ENCODE measurements at regions not wholly inside any gene's neighbourhood (a gene's known extent, or its start where the extent isn't known, plus 50 kb on each side); places are given as distances from the start of the nearest gene placed in this dataset.

DNA sequence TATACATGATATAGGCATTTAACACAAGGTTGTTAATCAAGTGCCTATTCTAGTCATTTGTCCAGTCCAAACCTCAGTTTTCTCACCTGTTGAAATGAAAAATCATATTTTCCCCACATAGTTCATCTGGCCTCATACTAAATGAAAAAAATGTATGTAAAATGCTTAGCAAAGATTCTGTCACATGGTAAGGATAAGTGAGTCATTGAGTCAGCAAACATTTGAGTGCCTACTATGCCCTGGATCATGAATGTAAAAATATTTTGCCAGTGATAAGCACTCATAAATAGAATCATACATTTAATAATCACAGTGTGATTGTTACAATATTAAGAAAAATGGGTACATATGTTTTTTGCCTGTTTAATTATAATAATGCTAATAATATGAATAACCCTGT, 181.2 kb upstream of the PAPPA start:
- Histone ChIP-seq H3K27ac (ENCODE audit: low read length) (no peak overlapping the region), H3K9me3 (ENCODE audit: control insufficient read depth, low read depth, low read length) (no peaks in the 10 kb centered on the region), H3K4me3 (ENCODE audit: low read length) (no peak overlapping the region), H3K36me3 (ENCODE audit: control insufficient read depth, insufficient read depth, low read length) (no peaks in the 10 kb centered on the region), H3K27me3 (ENCODE audit: control insufficient read depth, insufficient read depth, low read length) (no peaks in the 10 kb centered on the region), H3K4me1 (ENCODE audit: control insufficient read depth, insufficient read depth, low read length) (no peaks in the 10 kb centered on the region)
- DNase-seq = no peak

DNA sequence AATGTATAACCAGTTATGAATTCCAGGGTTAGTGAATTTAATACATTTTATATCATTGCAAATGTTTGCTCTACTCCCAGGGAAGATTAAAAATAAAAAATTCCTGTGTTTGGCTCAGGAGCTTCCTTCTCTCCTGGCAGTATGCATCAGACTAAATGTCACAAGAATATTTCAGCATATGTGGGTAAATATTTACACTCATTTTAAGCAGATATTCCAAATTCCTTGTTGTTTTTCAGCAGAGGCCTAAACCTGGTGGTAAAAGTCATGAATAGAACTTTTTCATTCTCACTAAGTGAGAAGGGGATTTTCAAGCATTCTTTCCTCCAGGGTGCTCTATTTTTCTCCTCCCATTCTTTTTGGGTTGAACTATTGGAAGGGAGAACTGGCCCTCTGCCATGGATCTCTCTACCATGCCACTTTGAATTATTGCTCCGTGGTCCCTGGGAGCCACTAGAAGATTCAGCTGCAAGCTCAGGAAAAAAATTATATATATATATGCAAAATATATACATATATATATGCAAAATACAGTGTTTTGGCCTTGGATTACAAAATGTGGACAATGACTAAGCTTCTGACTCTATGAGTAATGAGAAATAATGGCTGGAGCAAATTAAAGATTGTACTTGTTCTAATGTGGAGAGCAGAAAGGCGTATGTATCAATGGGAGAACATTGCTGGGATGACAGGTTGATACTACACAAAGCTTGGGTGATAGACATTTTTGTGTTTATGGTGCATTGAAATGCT, 180.6 kb upstream of the PAPPA start:
- no CpG with 5 or more reads among the region's 2 CpGs for WGBS (ENCODE audit: insufficient coverage, low lambda C conversion rate)
- H3K4me3 ChIP-seq (ENCODE audit: low read length) = no peak overlapping the region
- DNase-seq = no peak
- H3K4me1 ChIP-seq (ENCODE audit: control insufficient read depth, insufficient read depth, low read length) = no peaks in the 10 kb centered on the region
- H3K9me3 ChIP-seq (ENCODE audit: control insufficient read depth, low read depth, low read length) = no peaks in the 10 kb centered on the region
- no peaks in the 10 kb centered on the region for H3K27me3 ChIP-seq (ENCODE audit: control insufficient read depth, insufficient read depth, low read length)
- no peak overlapping the region for H3K27ac ChIP-seq (ENCODE audit: low read length)
- no peaks in the 10 kb centered on the region for H3K36me3 ChIP-seq (ENCODE audit: control insufficient read depth, insufficient read depth, low read length)

DNA sequence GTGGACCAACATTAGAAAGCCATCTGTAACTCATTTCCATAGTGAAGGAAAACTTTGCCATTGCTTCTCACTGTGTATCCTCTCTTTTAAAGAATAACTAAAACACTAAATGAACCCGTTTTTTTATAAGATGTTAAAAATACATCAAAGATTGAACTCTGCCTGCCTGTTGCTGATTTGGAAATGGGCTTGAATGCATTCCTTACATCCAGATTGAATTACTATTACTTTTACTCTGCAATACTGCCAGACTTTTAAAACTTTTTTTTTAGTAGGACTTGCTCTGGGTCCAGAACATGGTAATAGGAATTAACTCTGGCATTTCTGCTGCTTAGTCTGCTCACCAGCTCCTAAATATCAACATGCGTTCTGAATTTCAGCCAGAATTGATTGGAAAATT, 176.8 kb upstream of the PAPPA start:
- no peak overlapping the region for H3K27ac ChIP-seq (ENCODE audit: low read length)
- DNase-seq = no peak
- no peaks in the 10 kb centered on the region for H3K9me3 ChIP-seq (ENCODE audit: control insufficient read depth, low read depth, low read length)
- no peak overlapping the region for H3K4me3 ChIP-seq (ENCODE audit: low read length)
- no peaks in the 10 kb centered on the region for H3K27me3 ChIP-seq (ENCODE audit: control insufficient read depth, insufficient read depth, low read length)
- H3K36me3 ChIP-seq (ENCODE audit: control insufficient read depth, insufficient read depth, low read length) = no peaks in the 10 kb centered on the region
- no peaks in the 10 kb centered on the region for H3K4me1 ChIP-seq (ENCODE audit: control insufficient read depth, insufficient read depth, low read length)
- no CpG with 5 or more reads among the region's 2 CpGs for WGBS (ENCODE audit: insufficient coverage, low lambda C conversion rate)

DNA sequence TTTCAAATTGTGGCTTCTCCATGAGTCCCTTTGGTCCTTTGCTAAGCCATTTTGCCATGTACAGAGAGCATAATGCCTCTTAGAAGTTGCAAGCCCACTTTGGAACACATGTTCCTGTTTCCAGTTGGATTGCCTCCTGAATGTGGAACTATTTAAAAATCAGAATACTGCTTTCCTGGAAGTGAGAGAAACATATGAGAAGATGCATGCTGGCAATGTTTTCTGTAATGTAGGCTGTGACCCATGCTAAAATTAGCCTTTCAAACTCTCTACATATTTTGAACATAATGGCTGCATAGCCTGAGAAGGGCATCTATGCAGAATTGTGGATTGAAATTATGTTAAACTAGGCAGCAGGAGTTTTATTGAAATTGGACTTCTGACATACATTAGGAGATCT, 175.5 kb upstream of the PAPPA start:
- H3K27me3 ChIP-seq (ENCODE audit: control insufficient read depth, insufficient read depth, low read length) = no peaks in the 10 kb centered on the region
- no peaks in the 10 kb centered on the region for H3K36me3 ChIP-seq (ENCODE audit: control insufficient read depth, insufficient read depth, low read length)
- H3K27ac ChIP-seq (ENCODE audit: low read length) = no peak overlapping the region
- H3K4me3 ChIP-seq (ENCODE audit: low read length) = no peak overlapping the region
- H3K4me1 ChIP-seq (ENCODE audit: control insufficient read depth, insufficient read depth, low read length) = no peaks in the 10 kb centered on the region
- no peaks in the 10 kb centered on the region for H3K9me3 ChIP-seq (ENCODE audit: control insufficient read depth, low read depth, low read length)
- DNase-seq = no peak

GRCh38 chr9:115978659-115979096, 174.9 kb upstream of the PAPPA start:
- DNase-seq = no peak
- no CpG with 5 or more reads among the region's 3 CpGs for WGBS (ENCODE audit: insufficient coverage, low lambda C conversion rate)
- Histone ChIP-seq H3K36me3 (ENCODE audit: control insufficient read depth, insufficient read depth, low read length) (no peaks in the 10 kb centered on the region), H3K9me3 (ENCODE audit: control insufficient read depth, low read depth, low read length) (no peaks in the 10 kb centered on the region), H3K27ac (ENCODE audit: low read length) (no peak overlapping the region), H3K27me3 (ENCODE audit: control insufficient read depth, insufficient read depth, low read length) (no peaks in the 10 kb centered on the region), H3K4me3 (ENCODE audit: low read length) (no peak overlapping the region), H3K4me1 (ENCODE audit: control insufficient read depth, insufficient read depth, low read length) (no peaks in the 10 kb centered on the region)

- H3K9me3 ChIP-seq (ENCODE audit: control insufficient read depth, low read depth, low read length) = no peaks in the 10 kb centered on the region
- no CpG with 5 or more reads among the region's 2 CpGs for WGBS (ENCODE audit: insufficient coverage, low lambda C conversion rate)
- DNase-seq = no peak
Observed at GRCh38 chr9:115980054-115980453, 173.5 kb upstream of the PAPPA start.

GRCh38 chr9:115980502-115980901, 173.1 kb upstream of the PAPPA start:
- no peak overlapping the region for H3K4me3 ChIP-seq (ENCODE audit: low read length)
- H3K27me3 ChIP-seq (ENCODE audit: control insufficient read depth, insufficient read depth, low read length) = no peaks in the 10 kb centered on the region
- WGBS (ENCODE audit: insufficient coverage, low lambda C conversion rate) = no CpG with 5 or more reads among the region's 1 CpG
- no peak overlapping the region for H3K27ac ChIP-seq (ENCODE audit: low read length)
- H3K36me3 ChIP-seq (ENCODE audit: control insufficient read depth, insufficient read depth, low read length) = no peaks in the 10 kb centered on the region
- no peak for DNase-seq
- no peaks in the 10 kb centered on the region for H3K4me1 ChIP-seq (ENCODE audit: control insufficient read depth, insufficient read depth, low read length)
- H3K9me3 ChIP-seq (ENCODE audit: control insufficient read depth, low read depth, low read length) = no peaks in the 10 kb centered on the region

More at GRCh38 chr9:115980054-115980453, 173.5 kb upstream of the PAPPA start:
- Histone ChIP-seq H3K4me1 (ENCODE audit: control insufficient read depth, insufficient read depth, low read length) (no peaks in the 10 kb centered on the region), H3K4me3 (ENCODE audit: low read length) (no peak overlapping the region), H3K27ac (ENCODE audit: low read length) (no peak overlapping the region), H3K27me3 (ENCODE audit: control insufficient read depth, insufficient read depth, low read length) (no peaks in the 10 kb centered on the region), H3K36me3 (ENCODE audit: control insufficient read depth, insufficient read depth, low read length) (no peaks in the 10 kb centered on the region)

DNA sequence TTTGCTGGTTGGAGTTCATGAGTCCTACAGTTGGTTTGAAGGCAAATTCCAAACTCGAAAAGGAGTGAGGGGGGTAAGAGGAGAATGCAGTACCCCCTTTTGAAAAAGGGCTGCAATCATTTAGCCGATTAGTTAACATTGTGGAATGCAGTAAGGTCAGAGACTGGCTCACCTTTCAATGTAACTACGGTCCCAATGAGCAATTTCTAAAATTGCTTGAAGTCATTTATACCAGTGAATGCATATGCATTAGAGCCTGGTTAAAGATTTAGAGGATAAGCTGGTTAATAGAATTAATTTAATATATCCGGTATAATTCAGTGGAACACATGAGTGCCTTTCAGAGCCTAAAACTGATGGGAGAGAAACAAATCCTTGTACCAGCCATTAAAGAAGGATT, 172.6 kb upstream of the PAPPA start:
- H3K36me3 ChIP-seq (ENCODE audit: control insufficient read depth, insufficient read depth, low read length) = no peaks in the 10 kb centered on the region
- DNase-seq = no peak
- no peaks in the 10 kb centered on the region for H3K27me3 ChIP-seq (ENCODE audit: control insufficient read depth, insufficient read depth, low read length)
- no peak overlapping the region for H3K27ac ChIP-seq (ENCODE audit: low read length)
- H3K9me3 ChIP-seq (ENCODE audit: control insufficient read depth, low read depth, low read length) = no peaks in the 10 kb centered on the region
- no peak overlapping the region for H3K4me3 ChIP-seq (ENCODE audit: low read length)
- H3K4me1 ChIP-seq (ENCODE audit: control insufficient read depth, insufficient read depth, low read length) = no peaks in the 10 kb centered on the region
- 92% methylated on average over 2 of the region's 4 CpGs for WGBS (ENCODE audit: insufficient coverage, low lambda C conversion rate)

DNA sequence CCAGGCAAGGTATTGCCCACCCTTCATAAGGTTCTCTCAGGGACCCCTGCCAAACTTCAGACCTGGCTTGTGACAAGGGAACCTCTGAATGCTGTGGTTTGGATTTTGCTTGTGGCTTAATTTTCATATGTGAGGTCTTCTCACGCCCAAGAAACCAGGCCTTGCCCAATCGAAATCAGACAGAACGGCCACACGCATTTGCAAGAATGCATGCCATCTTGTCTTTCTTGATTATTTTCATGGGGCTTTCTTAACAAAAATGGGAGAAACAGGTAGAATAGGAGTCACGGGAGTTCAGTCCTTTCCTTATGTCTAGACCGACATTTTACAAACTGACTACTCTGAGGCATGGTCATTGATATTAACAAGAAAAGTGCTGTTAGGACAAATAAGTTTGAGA, 170.2 kb upstream of the PAPPA start:
- H3K9me3 ChIP-seq (ENCODE audit: control insufficient read depth, low read depth, low read length) = no peaks in the 10 kb centered on the region
- DNase-seq = no peak
- H3K4me3 ChIP-seq (ENCODE audit: low read length) = no peak overlapping the region
- H3K4me1 ChIP-seq (ENCODE audit: control insufficient read depth, insufficient read depth, low read length) = no peaks in the 10 kb centered on the region
- WGBS (ENCODE audit: insufficient coverage, low lambda C conversion rate) = 100% methylated on average over 1 of the region's 6 CpGs
- H3K36me3 ChIP-seq (ENCODE audit: control insufficient read depth, insufficient read depth, low read length) = no peaks in the 10 kb centered on the region
- H3K27ac ChIP-seq (ENCODE audit: low read length) = no peak overlapping the region
- no peaks in the 10 kb centered on the region for H3K27me3 ChIP-seq (ENCODE audit: control insufficient read depth, insufficient read depth, low read length)

GRCh38 chr9:115985657-115986056, 167.9 kb upstream of the PAPPA start:
- H3K4me1 ChIP-seq (ENCODE audit: control insufficient read depth, insufficient read depth, low read length) = no peaks in the 10 kb centered on the region
- no peaks in the 10 kb centered on the region for H3K27me3 ChIP-seq (ENCODE audit: control insufficient read depth, insufficient read depth, low read length)
- WGBS (ENCODE audit: insufficient coverage, low lambda C conversion rate) = 88% methylated on average over 1 of the region's 1 CpG
- no peaks in the 10 kb centered on the region for H3K9me3 ChIP-seq (ENCODE audit: control insufficient read depth, low read depth, low read length)
- H3K36me3 ChIP-seq (ENCODE audit: control insufficient read depth, insufficient read depth, low read length) = no peaks in the 10 kb centered on the region
- DNase-seq = no peak
- H3K27ac ChIP-seq (ENCODE audit: low read length) = no peak overlapping the region
- H3K4me3 ChIP-seq (ENCODE audit: low read length) = no peak overlapping the region

DNA sequence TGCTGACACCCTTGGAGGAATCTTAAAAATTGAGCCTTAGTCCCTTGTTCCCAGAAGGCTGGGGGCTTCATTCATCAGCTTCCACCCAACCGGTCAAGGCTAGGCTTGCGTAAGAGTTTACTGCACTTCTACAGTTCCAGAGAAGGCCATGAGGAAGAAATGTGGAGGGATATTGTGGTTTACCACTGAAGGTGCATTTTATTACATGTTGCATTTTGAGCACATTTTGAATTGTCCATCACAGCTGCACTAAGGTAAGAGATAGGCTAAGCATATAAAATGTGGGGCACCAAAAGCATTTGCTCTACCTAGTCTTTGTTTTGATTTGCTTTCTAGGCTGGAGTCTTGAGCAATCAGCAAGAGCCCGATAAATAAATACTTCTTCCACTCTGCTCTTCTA, 167.1 kb upstream of the PAPPA start:
- Histone ChIP-seq H3K36me3 (ENCODE audit: control insufficient read depth, insufficient read depth, low read length) (no peaks in the 10 kb centered on the region), H3K4me1 (ENCODE audit: control insufficient read depth, insufficient read depth, low read length) (no peaks in the 10 kb centered on the region), H3K4me3 (ENCODE audit: low read length) (no peak overlapping the region), H3K27me3 (ENCODE audit: control insufficient read depth, insufficient read depth, low read length) (no peaks in the 10 kb centered on the region), H3K27ac (ENCODE audit: low read length) (no peak overlapping the region), H3K9me3 (ENCODE audit: control insufficient read depth, low read depth, low read length) (no peaks in the 10 kb centered on the region)
- WGBS (ENCODE audit: insufficient coverage, low lambda C conversion rate) = no CpG with 5 or more reads among the region's 3 CpGs
- DNase-seq = no peak

All from large intestine (tissue), 3 donors.